Activated CD8-positive, alpha-beta memory T cell treated with anti-CD3 and anti-CD28 coated beads for 24 hours (primary cell): ENCODE measurements at regions not wholly inside any gene's neighbourhood (a gene's known extent, or its start where the extent isn't known, plus 50 kb on each side); places are given as distances from the start of the nearest gene placed in this dataset.
A peak's percentile ranks its signal among the peaks of the same experiment; 100 is the strongest.

Source experiments
- DNase-seq: peaks from one replicate; pipeline ENCODE4 v3.0.0-alpha.2; 2020

GRCh38 chr13:31048521-31048920 is 113.2 kb downstream of the HSPH1 start:
- peak; percentile 32 for DNase-seq

GRCh38 chr13:31046711-31047279 is 114.3 kb downstream of the TEX26 start:
- peak; percentile 54 for DNase-seq

GRCh38 chr13:31045286-31046081 is 113.0 kb downstream of the TEX26 start:
- peak; percentile 84 for DNase-seq

- peak; percentile 90 for DNase-seq
Measured at GRCh38 chr13:31044364-31045285, 112.2 kb downstream of the TEX26 start.

- no peak for DNase-seq
Measured at GRCh38 chr13:31043957-31044356, 111.5 kb downstream of the TEX26 start.

- peak; percentile 58 for DNase-seq
Measured at GRCh38 chr13:31042481-31043165, 110.2 kb downstream of the TEX26 start.

- no peak for DNase-seq
Measured at GRCh38 chr13:31042049-31042448, 109.6 kb downstream of the TEX26 start.

- peak; percentile 72 for DNase-seq
Measured at GRCh38 chr13:31038834-31039552, 106.5 kb downstream of the TEX26 start.

GRCh38 chr13:31037874-31038500 is 105.5 kb downstream of the TEX26 start:
- DNase-seq: peak; percentile 55

- DNase-seq: peak; percentile 47
Measured at GRCh38 chr13:31036731-31037695, 104.6 kb downstream of the TEX26 start.

GRCh38 chr13:31035185-31035965 is 102.9 kb downstream of the TEX26 start:
- DNase-seq: no peak

- no peak for DNase-seq
Measured at GRCh38 chr13:31032528-31033113, 100.2 kb downstream of the TEX26 start.

- no peak for DNase-seq
Measured at GRCh38 chr13:31031482-31031881, 99.0 kb downstream of the TEX26 start.

GRCh38 chr13:31029102-31029501 is 96.6 kb downstream of the TEX26 start:
- no peak for DNase-seq

GRCh38 chr13:31027136-31027535 is 94.7 kb downstream of the TEX26 start:
- no peak for DNase-seq
